A549 (cell line): ENCODE measurements at regions not wholly inside any gene's neighbourhood (a gene's known extent, or its start where the extent isn't known, plus 50 kb on each side); places are given as distances from the start of the nearest gene placed in this dataset.

ENCODE experiments used
- ATAC-seq, 2 experiments: fragments of 200-7000 bp in 1 of 2; fragments of >200 bp in 1 of 2; cut with Nextera tagmentation in 1 of 2; cut with Tn5 transposase in 1 of 2; 3 replicates each; pipeline versions ENCODE4 v1.8.0 to v1.9.1; 2018 to 2020; ENCODE audit warnings: mild to moderate bottlenecking in 1 of 2, moderate library complexity in 1 of 2
- CTCF ChIA-PET: fragments of 300-600 bp; sonication (Branson Sonifier 250); formaldehyde crosslinking; extraction: SDS; loops from one replicate; lab custom pipeline; 2021; ENCODE audit warnings: antibody characterized with exemption, inconsistent platforms; lab: Yijun Ruan, JAX
- POLR2A ChIA-PET: fragments of 350-600 bp; formaldehyde crosslinking; extraction: SDS; loops from one replicate; lab custom pipeline; 2021; ENCODE audit warnings: antibody characterized with exemption, inconsistent platforms; lab: Yijun Ruan, JAX
- DNase-seq, 2 experiments: peaks; one replicate each; pipeline versions ENCODE4 v3.0.0 to v3.0.0-alpha.2; 2011 to 2016; ENCODE audit warnings: low read depth in 1 of 2, low spot score in 1 of 2
- FAIRE-seq: peaks from 2 replicates; lab custom pipeline; 2011; peaks lifted over from hg19 to GRCh38; lab: Jason Lieb, UNC
- H3K27ac ChIP-seq, 2 experiments: fragments of >200 bp; sonication (Bioruptor Twin); formaldehyde crosslinking; 3 replicates each; pipeline ENCODE4 v1.5.1; 2016 to 2017
- H3K4me1 ChIP-seq: fragments of >200 bp; sonication (Bioruptor Twin); formaldehyde crosslinking; 3 replicates; pipeline ENCODE4 v1.6.1; 2016
- H3K4me2 ChIP-seq: fragments of >200 bp; sonication (Bioruptor Twin); formaldehyde crosslinking; 3 replicates; pipeline ENCODE4 v1.6.1; 2016
- H3K4me3 ChIP-seq: fragments of >200 bp; sonication (Bioruptor Twin); formaldehyde crosslinking; 3 replicates; pipeline ENCODE4 v1.5.1; 2016
- H3K9me3 ChIP-seq: fragments of >200 bp; sonication (Bioruptor Twin); formaldehyde crosslinking; 3 replicates; pipeline ENCODE4 v1.6.1; 2016
- BHLHE40 ChIP-seq: IDR thresholded peaks from 2 replicates; pipeline ENCODE4 v1.6.1; 2012; ENCODE audit warnings: low read depth, low read length, inconsistent platforms
- EHF ChIP-seq: fragments of 250-450 bp; sonication (Bioruptor Pico); IDR thresholded peaks from 2 replicates; pipeline ENCODE4 v1.5.0; 2020; ENCODE audit warnings: mild to moderate bottlenecking
- ESRRA ChIP-seq: fragments of 150-350 bp; IDR thresholded peaks from 2 replicates; pipeline ENCODE4 v1.6.1; 2014; ENCODE audit warnings: mild to moderate bottlenecking, low read length, borderline replicate concordance
- FOXS1 ChIP-seq: fragments of 250-450 bp; sonication (Bioruptor Pico); IDR thresholded peaks from 2 replicates; pipeline ENCODE4 v1.5.0; 2020; ENCODE audit warnings: mild to moderate bottlenecking, moderate library complexity
- GATA3 ChIP-seq: IDR thresholded peaks from 2 replicates; pipeline ENCODE4 v1.6.1; 2012; ENCODE audit warnings: borderline replicate concordance
- HDAC2 ChIP-seq: fragments of 200-600 bp; sonication (generic); IDR thresholded peaks from 2 replicates; pipeline ENCODE4 v1.6.1; 2016
- HEYL ChIP-seq: fragments of 250-450 bp; sonication (Bioruptor Pico); IDR thresholded peaks from 2 replicates; pipeline ENCODE4 v1.8.0; 2021; ENCODE audit warnings: mild to moderate bottlenecking, moderate library complexity
- HMGXB4 ChIP-seq: fragments of 250-450 bp; sonication (Bioruptor Pico); IDR thresholded peaks from 2 replicates; pipeline ENCODE4 v1.5.0; 2021; ENCODE audit warnings: mild to moderate bottlenecking, moderate library complexity, borderline replicate concordance
- HOXB13 ChIP-seq: fragments of 250-450 bp; sonication (Bioruptor Pico); IDR thresholded peaks from 2 replicates; pipeline ENCODE4 v1.5.0; 2020; ENCODE audit warnings: low read depth, mild to moderate bottlenecking, moderate library complexity
- HOXB5 ChIP-seq: fragments of 250-450 bp; sonication (Bioruptor Pico); IDR thresholded peaks from 2 replicates; pipeline ENCODE4 v1.5.0; 2020; ENCODE audit warnings: mild to moderate bottlenecking, moderate library complexity
- JUN ChIP-seq, 2 experiments: fragments of >200 bp; sonication (Bioruptor Twin); formaldehyde crosslinking; IDR thresholded peaks; 2 replicates in 1 of 2; 3 replicates in 1 of 2; pipeline ENCODE4 v1.6.1; 2016 to 2017
- KDM1A ChIP-seq: fragments of 200-600 bp; sonication (generic); IDR thresholded peaks from 2 replicates; pipeline ENCODE4 v1.6.1; 2016; ENCODE audit warnings: low read depth, mild to moderate bottlenecking
- MAFK ChIP-seq: fragments of 450-650 bp; IDR thresholded peaks from 2 replicates; pipeline ENCODE4 v1.6.1; 2014; ENCODE audit not compliant: partially characterized antibody
- NFE2L2 ChIP-seq: fragments of 150-350 bp; conservative IDR thresholded peaks from 2 replicates; pipeline ENCODE4 v1.6.1; 2014; ENCODE audit warnings: low read length
- NR3C1 ChIP-seq: fragments of >200 bp; sonication (Bioruptor Twin); formaldehyde crosslinking; IDR thresholded peaks from 3 replicates; pipeline ENCODE4 v1.6.1; 2017
- POLR2A ChIP-seq: IDR thresholded peaks from 2 replicates; pipeline ENCODE4 v1.6.1; 2012; ENCODE audit warnings: mild to moderate bottlenecking, low read length
- POLR2AphosphoS2 ChIP-seq: conservative IDR thresholded peaks from 2 replicates; pipeline ENCODE4 v1.6.1; 2012; ENCODE audit warnings: low read length, improper control_type of control experiment, inconsistent platforms
- RFX5 ChIP-seq: fragments of 450-650 bp; IDR thresholded peaks from 2 replicates; pipeline ENCODE4 v1.7.1; 2014; ENCODE audit warnings: antibody characterized with exemption, mild to moderate bottlenecking, moderate library complexity
- RNF2 ChIP-seq: fragments of 200-600 bp; sonication (generic); IDR thresholded peaks from 2 replicates; pipeline ENCODE4 v1.6.1; 2016; ENCODE audit warnings: low read depth, mild to moderate bottlenecking, antibody characterized with exemption, moderate library complexity, borderline replicate concordance
- ZC3H11A ChIP-seq: fragments of 450-650 bp; IDR thresholded peaks from 2 replicates; pipeline ENCODE4 v1.6.1; 2014; ENCODE audit warnings: antibody characterized with exemption, mild to moderate bottlenecking
- WGBS: methylation state at CpG from one replicate; pipeline ENCODE4 v1.1.6; 2017; ENCODE audit errors: missing lambda C conversion rate; 5-methylcytosine and 5-hydroxymethylcytosine counted together

GRCh38 chr16:66295213-66295612 lies 71.3 kb upstream of the CDH5 start:
- Histone ChIP-seq H3K4me3 (no peak overlapping the region), H3K4me2 (no peak overlapping the region), H3K27ac (no peak overlapping the region), H3K9me3 (no peaks in the 10 kb centered on the region), H3K4me1 (no peaks in the 10 kb centered on the region)
- DNase-seq (no peak), ATAC-seq (no peak), FAIRE-seq (no peak)
- ChIA-PET POLR2A (no interaction called here), CTCF (interaction anchor here (0.9 to 1.7 kb wide), 2 partner anchors 12 to 25 kb away, joined by 3 to 7 read pairs; no protein-coding TSS in a partner anchor)
- 3% methylated on average over 6 of the region's 6 CpGs for WGBS
- no peak for TF ChIP-seq POLR2AphosphoS2

- no peak overlapping the region for H3K27ac ChIP-seq
Observed at GRCh38 chr16:66294507-66294906, 72.0 kb upstream of the CDH5 start.

GRCh38 chr16:66293932-66294331 lies 72.6 kb upstream of the CDH5 start:
- FAIRE-seq (no peak), ATAC-seq (no peak), DNase-seq (no peak)
- POLR2A ChIA-PET, result no interaction called here
- Histone ChIP-seq H3K9me3 (no peaks in the 10 kb centered on the region), H3K27ac (no peak overlapping the region)
- 14% methylated on average over 7 of the region's 7 CpGs for WGBS
- CTCF ChIA-PET, result interaction anchor here (1.7 kb wide), 1 partner anchor 24 kb away, joined by 7 read pairs; no protein-coding TSS in a partner anchor
- TF ChIP-seq HDAC2 (no peak), RNF2 (no peak), ESRRA (no peak), HOXB13 (no peak)
- TF ChIP-seq, all 56 proteins: peak for 0
- Histone ChIP-seq H3K4me2 (no peak overlapping the region), H3K4me1 (no peaks in the 10 kb centered on the region), H3K4me3 (no peak overlapping the region)

More at GRCh38 chr16:66294507-66294906, 72.0 kb upstream of the CDH5 start:
- H3K4me3 ChIP-seq, result no peak overlapping the region
- H3K4me1 ChIP-seq, result no peaks in the 10 kb centered on the region
- TF ChIP-seq HEYL (CRISPR knock-in tag), result no peak
- no peak for TF ChIP-seq ZC3H11A
- TF ChIP-seq MAFK, result no peak
- no peak for TF ChIP-seq JUN (IDR thresholded peaks at IDR 0.05)
- no peak for TF ChIP-seq HDAC2
- TF ChIP-seq HMGXB4 (CRISPR knock-in tag), result no peak
- no peak for TF ChIP-seq RFX5
- TF ChIP-seq FOXS1 (CRISPR knock-in tag), result no peak
- no peak for TF ChIP-seq EHF (CRISPR knock-in tag)
- TF ChIP-seq NFE2L2, result no peak
- TF ChIP-seq KDM1A, result no peak
- TF ChIP-seq POLR2A, result no peak
- TF ChIP-seq, all 56 proteins: peak for 0
- POLR2A ChIA-PET, result no interaction called here
- Histone ChIP-seq H3K9me3 (no peaks in the 10 kb centered on the region), H3K4me2 (no peak overlapping the region)
- FAIRE-seq (no peak), DNase-seq (no peak), ATAC-seq (no peak)
- CTCF ChIA-PET, result interaction anchor here (0.9 to 1.7 kb wide), 2 partner anchors 13 to 24 kb away, joined by 3 to 7 read pairs; no protein-coding TSS in a partner anchor
- 14% methylated on average over 4 of the region's 4 CpGs for WGBS

GRCh38 chr16:66293207-66293735 lies 73.2 kb upstream of the CDH5 start:
- no peak for TF ChIP-seq NR3C1
- no peak for TF ChIP-seq HOXB5
- no peak for TF ChIP-seq BHLHE40
- TF ChIP-seq GATA3, result no peak
- ATAC-seq (no peak), FAIRE-seq (no peak), DNase-seq (no peak)
- no peaks in the 10 kb centered on the region for H3K9me3 ChIP-seq
- no peak overlapping the region for H3K4me2 ChIP-seq
- 19% methylated on average over 5 of the region's 5 CpGs for WGBS
- ChIA-PET CTCF (no interaction called here), POLR2A (no interaction called here)
- no peak overlapping the region for H3K4me3 ChIP-seq
- H3K27ac ChIP-seq, result no peak overlapping the region
- no peaks in the 10 kb centered on the region for H3K4me1 ChIP-seq
